Keratinocyte (primary cell): ENCODE measurements at regions not wholly inside any gene's neighbourhood (a gene's known extent, or its start where the extent isn't known, plus 50 kb on each side); places are given as distances from the start of the nearest gene placed in this dataset.

Experiments
- DNase-seq: peaks from one replicate; pipeline ENCODE4 v3.0.0-alpha.2; 2011; ENCODE audit warnings: low read depth, missing footprints, low spot score
- FAIRE-seq: peaks from 2 replicates; lab custom pipeline; 2011; peaks lifted over from hg19 to GRCh38; lab: Jason Lieb, UNC
- H2AFZ ChIP-seq: 2 replicates; pipeline ENCODE4 v1.6.0; 2012; ENCODE audit warnings: low read length, control low read depth, inconsistent platforms; ENCODE audit not compliant: control insufficient read depth
- H3K27ac ChIP-seq: 2 replicates; pipeline ENCODE4 v1.5.1; 2011; ENCODE audit warnings: low read length; ENCODE audit not compliant: control insufficient read depth, insufficient read depth
- H3K27me3 ChIP-seq: 3 replicates; pipeline ENCODE4 v1.6.0; 2011; ENCODE audit warnings: low read length; ENCODE audit not compliant: control insufficient read depth, insufficient read depth; ENCODE audit errors: extremely low read depth
- H3K36me3 ChIP-seq, 2 experiments: 2 replicates in 1 of 2; 3 replicates in 1 of 2; pipeline ENCODE4 v1.5.1; 2011; ENCODE audit warnings: low read length in 2 of 2, mild to moderate bottlenecking in 1 of 2; ENCODE audit not compliant: control insufficient read depth in 2 of 2, insufficient read depth in 2 of 2; ENCODE audit errors: extremely low read depth in 1 of 2
- H3K4me1 ChIP-seq: 3 replicates; pipeline ENCODE4 v1.5.1; 2011; ENCODE audit warnings: low read length; ENCODE audit not compliant: control insufficient read depth, insufficient read depth; ENCODE audit errors: extremely low read depth
- H3K4me2 ChIP-seq: 3 replicates; pipeline ENCODE4 v1.6.0; 2011; ENCODE audit warnings: low read depth, low read length; ENCODE audit not compliant: control insufficient read depth, insufficient read depth; ENCODE audit errors: extremely low read depth
- H3K4me3 ChIP-seq, 3 experiments: fragments of 200-600 bp in 1 of 3; sonication (generic) in 1 of 3; 2 replicates in 2 of 3; 3 replicates in 1 of 3; pipeline ENCODE4 v1.5.1; 2011 to 2016; ENCODE audit warnings: low read length in 3 of 3, mild to moderate bottlenecking in 3 of 3, control low read depth in 2 of 3, inconsistent platforms in 1 of 3, low read depth in 1 of 3, mixed read lengths in 1 of 3, mixed run types in 1 of 3, moderate library complexity in 1 of 3; ENCODE audit not compliant: control insufficient read depth in 2 of 3, insufficient read depth in 2 of 3; ENCODE audit errors: extremely low read depth in 1 of 3
- H3K79me2 ChIP-seq: 2 replicates; pipeline ENCODE4 v1.6.0; 2012; ENCODE audit warnings: low read length; ENCODE audit not compliant: control insufficient read depth, insufficient read depth
- H3K9ac ChIP-seq: 3 replicates; pipeline ENCODE4 v1.6.0; 2011; ENCODE audit warnings: low read length; ENCODE audit not compliant: control insufficient read depth, insufficient read depth; ENCODE audit errors: extremely low read depth
- H3K9me1 ChIP-seq: 3 replicates; pipeline ENCODE4 v1.6.0; 2011; ENCODE audit warnings: low read length; ENCODE audit not compliant: control insufficient read depth, insufficient read depth; ENCODE audit errors: extremely low read depth
- H3K9me3 ChIP-seq: 2 replicates; pipeline ENCODE4 v1.5.1; 2012; ENCODE audit warnings: low read depth, low read length; ENCODE audit not compliant: control insufficient read depth
- H4K20me1 ChIP-seq: 3 replicates; pipeline ENCODE4 v1.6.0; 2011; ENCODE audit warnings: low read length; ENCODE audit not compliant: control insufficient read depth, insufficient read depth; ENCODE audit errors: extremely low read depth
- CTCF ChIP-seq, 3 experiments: IDR thresholded peaks in 1 of 3; conservative IDR thresholded peaks in 1 of 3; optimal IDR thresholded peaks in 1 of 3; 2 replicates in 2 of 3; 3 replicates in 1 of 3; pipeline versions ENCODE3 to v1.5.1; 2011; ENCODE audit warnings: low read length in 3 of 3, mild to moderate bottlenecking in 3 of 3, moderate library complexity in 2 of 3, control low read depth in 1 of 3, inconsistent platforms in 1 of 3; ENCODE audit not compliant: insufficient read depth in 2 of 3; ENCODE audit errors: extremely low read depth in 1 of 3
- EZH2 ChIP-seq: IDR thresholded peaks from one replicate; pipeline ENCODE4 v1.6.1; 2012; ENCODE audit warnings: inconsistent platforms, mild to moderate bottlenecking, low read length, moderate library complexity
- dilution Hi-C: fragments of 300-500 bp; cut with MboI; formaldehyde crosslinking; loops from one replicate; pipeline ENCODE4 v1.7.0; 2020; ENCODE audit warnings: low sequenced_read_pairs; ENCODE audit not compliant: extremely low pct_ligation_motif_present

GRCh38 chr4:104973708-104974107 lies 173.0 kb upstream of the TET2 start:
- Histone ChIP-seq H3K4me1 (peaks cover 16% of the 10 kb centered on the region), H2AFZ (no peak overlapping the region), H3K27ac (no peak overlapping the region), H3K9me1 (no peaks in the 10 kb centered on the region), H3K9me3 (no peaks in the 10 kb centered on the region), H3K79me2 (no peaks in the 10 kb centered on the region), H3K36me3 (no peaks in the 10 kb centered on the region), H4K20me1 (no peaks in the 10 kb centered on the region), H3K27me3 (no peaks in the 10 kb centered on the region), H3K4me3 (no peak overlapping the region), H3K9ac (no peak overlapping the region), H3K4me2 (no peak overlapping the region)
- DNase-seq (no peak), FAIRE-seq (no peak)
- TF ChIP-seq CTCF (optimal IDR thresholded peaks at IDR 0.05 in 1 of 3, IDR thresholded peaks at IDR 0.05 in 1 of 3, conservative IDR thresholded peaks at IDR 0.05 in 1 of 3; ENCODE audit: extremely low read depth in 1 of 3, insufficient read depth in 2 of 3, low read length in 3 of 3) (no peak), EZH2 (no peak)
- dilution Hi-C loops, result no loop called here

GRCh38 chr4:104975617-104976016 lies 171.1 kb upstream of the TET2 start:
- DNase-seq, result no peak
- H4K20me1 ChIP-seq, result no peaks in the 10 kb centered on the region
- no peak overlapping the region for H3K4me3 ChIP-seq
- H3K36me3 ChIP-seq, result no peaks in the 10 kb centered on the region
- H3K9me1 ChIP-seq, result no peaks in the 10 kb centered on the region
- dilution Hi-C loops, result no loop called here
- no peaks in the 10 kb centered on the region for H3K79me2 ChIP-seq
- H3K9ac ChIP-seq, result no peak overlapping the region
- H3K9me3 ChIP-seq, result no peaks in the 10 kb centered on the region
- H3K4me1 ChIP-seq, result peaks cover 23% of the 10 kb centered on the region
- no peaks in the 10 kb centered on the region for H3K27me3 ChIP-seq
- FAIRE-seq, result no peak
- H3K27ac ChIP-seq, result no peak overlapping the region
- no peak overlapping the region for H3K4me2 ChIP-seq
- H2AFZ ChIP-seq, result no peak overlapping the region
- no peak for TF ChIP-seq CTCF (optimal IDR thresholded peaks at IDR 0.05 in 1 of 3, IDR thresholded peaks at IDR 0.05 in 1 of 3, conservative IDR thresholded peaks at IDR 0.05 in 1 of 3; ENCODE audit: extremely low read depth in 1 of 3, insufficient read depth in 2 of 3, low read length in 3 of 3)
- no peak for TF ChIP-seq EZH2
